Stimulated activated CD4-positive, alpha-beta T cell treated with anti-CD3 and anti-CD28 coated beads, Interleukin-2, amount 100 ng/mL, for 4 hours (primary cell): ENCODE measurements at regions not wholly inside any gene's neighbourhood (a gene's known extent, or its start where the extent isn't known, plus 50 kb on each side); places are given as distances from the start of the nearest gene placed in this dataset.
"Not testable (repeated sequence)": the region's sequence is repeated elsewhere in the genome, so short reads cannot be mapped to it uniquely, and the experiment has no call there.

Experiments
- DNase-seq: peaks from one replicate; pipeline ENCODE4 v3.0.0-alpha.2; 2020; ENCODE audit warnings: low read depth

DNA sequence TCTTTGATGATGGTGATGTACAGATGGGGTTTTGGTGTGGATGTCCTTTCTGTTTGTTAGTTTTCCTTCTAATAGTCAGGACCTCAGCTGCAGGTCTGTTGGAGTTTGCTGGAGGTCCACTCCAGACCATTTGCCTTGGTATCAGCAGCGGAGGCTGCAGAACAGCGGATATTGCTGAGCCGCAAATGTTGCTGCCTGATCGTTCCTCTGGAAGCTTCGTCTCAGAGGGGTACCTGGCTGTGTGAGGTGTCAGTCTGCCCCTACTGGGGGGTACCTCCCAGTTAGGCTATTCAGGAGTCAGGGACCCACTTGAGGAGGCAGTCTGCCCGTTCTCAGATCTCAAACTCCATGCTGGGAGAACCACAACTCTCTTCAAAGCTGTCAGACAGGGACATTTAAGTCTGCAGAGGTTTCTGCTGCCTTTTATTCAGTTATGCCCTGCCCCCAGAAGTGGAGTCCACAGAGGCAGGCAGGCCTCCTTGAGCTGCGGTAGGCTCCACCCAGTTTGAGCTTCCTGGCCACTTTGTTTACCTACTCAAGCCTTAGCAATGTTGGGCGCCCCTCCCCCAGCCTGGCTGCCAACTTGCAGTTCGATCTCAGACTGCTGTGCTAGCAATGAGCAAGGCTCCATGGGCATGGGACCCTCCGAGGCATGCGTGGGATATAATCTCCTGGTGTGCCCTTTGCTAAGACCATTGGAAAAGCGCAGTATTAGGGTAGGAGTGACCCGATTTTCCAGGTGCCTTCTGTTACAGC is 264.5 kb downstream of the MATN1 start:
- not testable (repeated sequence) for DNase-seq

- DNase-seq, result no peak
Observed at GRCh38 chr1:30452925-30453324, 270.5 kb downstream of the MATN1 start.

- DNase-seq, result no peak
Observed at GRCh38 chr1:30452170-30452569, 271.2 kb downstream of the MATN1 start.

- DNase-seq, result no peak
Observed at GRCh38 chr1:30451532-30452125, 271.8 kb downstream of the MATN1 start.

DNA sequence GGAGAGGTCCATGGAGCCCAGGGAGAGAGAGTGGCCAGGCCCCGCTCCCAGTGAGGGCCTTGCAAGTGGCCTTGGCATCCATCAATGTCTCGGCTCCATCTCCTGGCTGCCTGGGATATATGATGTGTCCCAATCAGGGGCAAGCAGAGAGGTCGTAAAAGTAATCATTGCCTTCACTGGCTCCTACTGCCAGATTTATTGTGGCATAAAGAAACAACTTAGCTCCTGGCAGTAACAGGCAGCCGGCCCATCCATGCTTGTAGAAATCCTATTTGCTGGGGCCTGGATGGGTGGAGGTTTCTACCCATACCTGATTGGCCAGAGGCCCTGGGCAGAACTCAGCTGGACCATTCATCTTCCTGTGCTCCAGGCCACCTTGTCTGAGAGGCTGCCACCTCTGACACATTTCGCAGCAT is 272.6 kb downstream of the MATN1 start:
- no peak for DNase-seq

GRCh38 chr1:30450148-30450817 is 273.1 kb downstream of the MATN1 start:
- no peak for DNase-seq

GRCh38 chr1:30449428-30450147 is 273.8 kb downstream of the MATN1 start:
- no peak for DNase-seq

DNA sequence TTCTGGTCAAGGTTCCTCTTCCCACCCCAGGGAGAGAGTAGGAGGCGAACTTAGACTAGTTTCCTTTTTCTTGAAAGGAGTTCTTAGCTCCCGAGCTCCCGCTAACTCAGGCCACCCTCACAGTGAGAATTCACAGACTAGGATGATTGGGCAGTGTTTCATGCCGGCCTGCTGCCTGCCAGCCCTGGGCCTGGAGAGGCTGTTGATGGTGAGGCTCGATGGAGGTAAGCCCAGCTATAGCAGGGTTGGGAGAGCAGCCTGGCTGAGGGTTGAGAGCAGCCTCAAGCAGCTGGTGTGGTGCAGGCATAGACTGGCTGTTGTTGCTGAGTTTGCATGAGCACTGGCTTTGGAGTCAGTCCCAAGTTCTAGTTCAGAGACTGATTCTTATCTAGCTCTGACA is 274.4 kb downstream of the MATN1 start:
- DNase-seq, result no peak

- DNase-seq, result no peak
Observed at GRCh38 chr1:30447701-30448100, 275.7 kb downstream of the MATN1 start.

- DNase-seq, result no peak
Observed at GRCh38 chr1:30447080-30447479, 276.3 kb downstream of the MATN1 start.

GRCh38 chr1:30446508-30446907 is 276.9 kb downstream of the MATN1 start:
- no peak for DNase-seq

DNA sequence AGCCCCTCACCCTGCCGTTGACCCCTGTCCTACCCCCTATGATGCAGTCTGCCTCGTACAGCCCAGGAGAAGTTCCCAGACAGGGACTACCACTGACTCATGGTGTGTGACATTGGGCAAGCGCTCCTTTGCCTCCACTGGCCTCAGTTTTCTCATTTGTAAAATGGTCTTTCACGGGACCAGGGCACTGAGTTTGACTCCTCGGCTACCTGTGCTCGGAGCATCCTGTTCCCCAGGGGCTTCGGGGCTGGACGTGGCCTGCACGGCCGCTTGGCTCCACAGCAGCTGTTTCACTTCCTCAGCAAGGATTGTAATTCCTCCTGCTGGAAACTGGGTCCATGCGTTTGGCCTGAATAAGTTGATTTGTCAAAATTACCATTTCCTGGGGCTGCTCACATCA is 277.3 kb downstream of the MATN1 start:
- no peak for DNase-seq

DNA sequence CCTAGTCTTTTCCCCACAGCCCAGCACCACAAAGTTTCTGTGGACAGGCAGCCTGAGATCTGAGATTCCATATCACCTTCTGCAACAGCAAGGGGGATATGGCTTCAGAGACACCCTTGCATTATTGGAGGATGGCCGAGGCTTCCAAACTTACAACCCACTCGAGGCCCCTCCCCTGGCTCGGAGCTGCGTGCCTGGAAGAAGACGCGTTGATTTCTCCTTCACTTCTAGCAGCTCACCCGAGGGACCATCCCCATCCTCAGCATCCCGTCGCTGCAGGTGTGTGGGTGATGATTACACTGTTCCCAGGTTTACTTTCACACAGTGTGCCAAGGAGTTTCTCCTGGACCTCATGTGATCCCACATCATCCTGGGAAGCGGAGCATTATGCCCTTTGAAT is 277.9 kb downstream of the MATN1 start:
- DNase-seq, result no peak

DNA sequence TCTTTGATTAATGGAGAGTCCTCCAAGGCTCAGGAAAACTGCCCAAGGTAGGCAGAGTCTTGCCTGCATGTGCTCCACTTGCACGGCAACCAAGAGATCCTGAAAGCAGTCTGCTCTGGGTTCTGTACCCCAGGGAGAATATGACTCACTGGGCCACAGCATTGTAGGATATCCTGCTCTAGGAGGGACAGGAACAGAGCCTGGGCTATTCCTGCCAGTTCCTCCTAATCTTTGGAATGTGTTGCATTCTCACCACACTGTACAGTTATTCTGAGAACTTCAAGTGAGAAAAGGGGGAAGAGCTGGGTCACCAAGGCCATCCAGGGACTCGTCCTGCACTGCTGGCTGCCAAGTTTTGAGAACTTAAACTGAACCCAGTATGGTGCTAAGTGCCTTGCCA is 278.5 kb downstream of the MATN1 start:
- DNase-seq, result no peak

- DNase-seq, result no peak
Observed at GRCh38 chr1:30444401-30444800, 279.0 kb downstream of the MATN1 start.

DNA sequence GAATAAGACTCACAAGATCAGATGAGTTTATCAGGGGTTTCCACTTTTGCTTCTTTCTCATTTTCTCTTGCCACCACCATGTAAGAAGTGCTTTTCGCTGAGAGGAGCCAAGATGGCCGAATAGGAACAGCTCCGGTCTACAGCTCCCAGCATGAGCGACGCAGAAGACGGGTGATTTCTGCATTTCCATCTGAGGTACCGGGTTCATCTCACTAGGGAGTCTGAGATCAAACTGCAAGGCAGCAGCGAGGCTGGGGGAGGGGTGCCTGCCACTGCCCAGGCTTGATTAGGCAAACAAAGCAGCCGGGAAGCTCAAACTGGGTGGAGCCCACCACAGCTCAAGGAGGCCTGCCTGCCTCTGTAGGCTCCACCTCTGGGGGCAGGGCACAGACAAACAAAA is 285.1 kb downstream of the MATN1 start:
- not testable (repeated sequence) for DNase-seq

DNA sequence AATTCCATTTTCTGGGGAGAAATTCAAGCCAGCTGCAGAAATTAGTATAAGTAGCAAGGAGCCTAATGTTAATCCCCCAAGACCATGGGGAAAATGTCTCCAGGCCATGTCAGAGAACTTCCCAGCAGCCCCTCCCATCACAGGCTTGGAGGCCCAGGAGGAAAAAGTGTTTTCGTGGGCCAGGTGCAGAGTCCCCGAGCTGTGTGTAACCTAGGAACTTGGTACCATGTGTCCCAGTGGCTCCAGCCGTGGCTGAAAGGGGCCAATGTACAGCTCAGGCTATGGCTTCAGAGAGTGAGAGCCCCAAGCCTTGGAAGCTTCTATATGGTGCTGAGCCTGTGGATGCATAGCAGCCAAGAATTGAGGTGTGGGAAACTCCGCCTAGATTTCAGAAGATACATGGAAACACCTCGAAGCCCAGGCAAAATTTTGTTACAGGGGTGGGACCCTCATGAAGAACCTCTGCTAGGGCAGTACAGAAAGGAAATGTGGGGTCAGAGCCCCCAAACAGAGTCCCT is 286.3 kb downstream of the MATN1 start:
- no peak for DNase-seq

GRCh38 chr1:30427545-30427944 is 295.8 kb downstream of the MATN1 start:
- DNase-seq, result no peak

GRCh38 chr1:30425046-30425445 is 298.3 kb downstream of the MATN1 start:
- no peak for DNase-seq

DNA sequence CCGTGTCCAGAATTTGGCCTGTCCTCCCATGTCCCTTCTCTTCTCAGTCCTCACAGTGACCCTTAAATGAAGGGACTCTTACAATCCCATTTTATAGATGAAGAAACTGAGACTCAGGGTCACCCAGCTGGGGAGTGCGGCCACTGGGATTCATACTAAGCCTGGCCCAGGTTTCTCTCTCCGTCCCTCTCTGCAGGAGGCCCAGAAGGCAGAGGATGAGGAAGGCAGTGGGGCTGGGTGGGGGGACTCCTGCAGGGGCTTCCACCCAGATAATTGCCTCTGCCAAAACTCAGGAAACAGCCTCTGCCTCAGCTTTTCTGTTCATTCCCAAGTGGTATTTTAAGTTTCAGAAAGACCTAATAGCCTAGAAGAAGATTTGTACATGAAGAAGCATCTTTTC is 299.8 kb downstream of the MATN1 start:
- DNase-seq, result no peak

- DNase-seq, result no peak
Observed at GRCh38 chr1:30422251-30422650, 301.1 kb downstream of the MATN1 start.

- DNase-seq, result no peak
Observed at GRCh38 chr1:30420519-30421050, 302.8 kb downstream of the MATN1 start.
